KMS-11 (cell line): ENCODE measurements at regions not wholly inside any gene's neighbourhood (a gene's known extent, or its start where the extent isn't known, plus 50 kb on each side); places are given as distances from the start of the nearest gene placed in this dataset.

Experiments
- H2AFZ ChIP-seq: fragments of 200-600 bp; sonication (generic); 2 replicates; pipeline ENCODE4 v1.6.1; 2016; ENCODE audit warnings: antibody characterized with exemption, mixed run types, low read depth
- H3K27ac ChIP-seq: fragments of 200-600 bp; sonication (generic); 2 replicates; pipeline ENCODE4 v1.6.1; 2016; ENCODE audit warnings: mild to moderate bottlenecking, mixed run types
- H3K27me3 ChIP-seq: fragments of 200-600 bp; sonication (generic); 2 replicates; pipeline ENCODE4 v1.6.1; 2017; ENCODE audit warnings: mild to moderate bottlenecking, low read depth, mixed run types, moderate library complexity; ENCODE audit not compliant: insufficient read depth
- H3K36me3 ChIP-seq: fragments of 200-600 bp; sonication (generic); 2 replicates; pipeline ENCODE4 v1.6.1; 2017; ENCODE audit warnings: mild to moderate bottlenecking, mixed run types; ENCODE audit not compliant: insufficient read depth
- H3K4me1 ChIP-seq: fragments of 200-600 bp; sonication (generic); 2 replicates; pipeline ENCODE4 v1.6.1; 2016; ENCODE audit warnings: mild to moderate bottlenecking, low read depth, mixed run types; ENCODE audit not compliant: poor library complexity, severe bottlenecking
- H3K4me2 ChIP-seq: fragments of 200-600 bp; sonication (generic); 2 replicates; pipeline ENCODE4 v1.7.0; 2016; ENCODE audit warnings: mild to moderate bottlenecking, mixed run types
- H3K4me3 ChIP-seq: fragments of 200-600 bp; sonication (generic); IDR thresholded peaks from 2 replicates; pipeline ENCODE4 v1.6.1; 2017; ENCODE audit warnings: low read depth, low read length, mixed read lengths; ENCODE audit not compliant: insufficient read depth
- H3K79me2 ChIP-seq: fragments of 200-600 bp; sonication (generic); 2 replicates; pipeline ENCODE4 v1.6.1; 2016; ENCODE audit warnings: low read depth, mixed run types; ENCODE audit not compliant: insufficient read depth
- H3K9ac ChIP-seq: fragments of 200-600 bp; sonication (generic); 2 replicates; pipeline ENCODE4 v1.6.1; 2016; ENCODE audit warnings: mild to moderate bottlenecking, mixed run types
- H4K20me1 ChIP-seq: fragments of 200-600 bp; sonication (generic); 2 replicates; pipeline ENCODE4 v1.6.1; 2016; ENCODE audit warnings: mild to moderate bottlenecking, mixed run types; ENCODE audit not compliant: insufficient read depth
- TF ChIP-seq, protein P1 (sequence below): fragments of 200-600 bp; sonication (generic); conservative IDR thresholded peaks from 2 replicates; pipeline ENCODE4 v1.6.1; 2017; ENCODE audit warnings: low read depth, mild to moderate bottlenecking, antibody characterized with exemption, low read length, moderate library complexity, mixed read lengths

DNA sequence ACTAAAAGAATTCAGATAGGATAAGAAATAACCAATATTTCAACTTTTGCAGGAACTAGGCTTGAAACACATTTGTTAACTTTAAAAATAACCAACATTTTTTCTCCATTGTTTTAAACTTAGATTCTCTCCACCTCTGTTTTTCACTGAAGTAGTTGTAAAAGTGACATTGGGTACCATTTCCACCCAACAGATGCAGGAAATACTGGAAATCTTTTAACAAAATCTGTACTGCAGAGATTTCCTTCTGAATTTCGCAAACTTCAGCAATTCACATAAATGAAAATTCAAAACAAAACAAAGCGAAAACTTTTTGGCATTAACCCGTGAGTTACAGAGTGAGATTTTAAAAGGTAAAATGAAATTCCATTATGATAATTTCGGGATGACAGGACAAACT is 731.7 kb downstream of the RFPL4B start:
- Histone ChIP-seq H3K27ac (no peak overlapping the region), H3K4me3 (no peak overlapping the region), H3K36me3 (no peaks in the 10 kb centered on the region), H3K79me2 (no peaks in the 10 kb centered on the region), H3K4me2 (no peak overlapping the region), H4K20me1 (no peaks in the 10 kb centered on the region), H3K27me3 (no peaks in the 10 kb centered on the region), H3K9ac (no peak overlapping the region), H3K4me1 (no peaks in the 10 kb centered on the region), H2AFZ (no peak overlapping the region)
- TF ChIP-seq, protein P1, sequence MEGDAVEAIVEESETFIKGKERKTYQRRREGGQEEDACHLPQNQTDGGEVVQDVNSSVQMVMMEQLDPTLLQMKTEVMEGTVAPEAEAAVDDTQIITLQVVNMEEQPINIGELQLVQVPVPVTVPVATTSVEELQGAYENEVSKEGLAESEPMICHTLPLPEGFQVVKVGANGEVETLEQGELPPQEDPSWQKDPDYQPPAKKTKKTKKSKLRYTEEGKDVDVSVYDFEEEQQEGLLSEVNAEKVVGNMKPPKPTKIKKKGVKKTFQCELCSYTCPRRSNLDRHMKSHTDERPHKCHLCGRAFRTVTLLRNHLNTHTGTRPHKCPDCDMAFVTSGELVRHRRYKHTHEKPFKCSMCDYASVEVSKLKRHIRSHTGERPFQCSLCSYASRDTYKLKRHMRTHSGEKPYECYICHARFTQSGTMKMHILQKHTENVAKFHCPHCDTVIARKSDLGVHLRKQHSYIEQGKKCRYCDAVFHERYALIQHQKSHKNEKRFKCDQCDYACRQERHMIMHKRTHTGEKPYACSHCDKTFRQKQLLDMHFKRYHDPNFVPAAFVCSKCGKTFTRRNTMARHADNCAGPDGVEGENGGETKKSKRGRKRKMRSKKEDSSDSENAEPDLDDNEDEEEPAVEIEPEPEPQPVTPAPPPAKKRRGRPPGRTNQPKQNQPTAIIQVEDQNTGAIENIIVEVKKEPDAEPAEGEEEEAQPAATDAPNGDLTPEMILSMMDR, result no peak

DNA sequence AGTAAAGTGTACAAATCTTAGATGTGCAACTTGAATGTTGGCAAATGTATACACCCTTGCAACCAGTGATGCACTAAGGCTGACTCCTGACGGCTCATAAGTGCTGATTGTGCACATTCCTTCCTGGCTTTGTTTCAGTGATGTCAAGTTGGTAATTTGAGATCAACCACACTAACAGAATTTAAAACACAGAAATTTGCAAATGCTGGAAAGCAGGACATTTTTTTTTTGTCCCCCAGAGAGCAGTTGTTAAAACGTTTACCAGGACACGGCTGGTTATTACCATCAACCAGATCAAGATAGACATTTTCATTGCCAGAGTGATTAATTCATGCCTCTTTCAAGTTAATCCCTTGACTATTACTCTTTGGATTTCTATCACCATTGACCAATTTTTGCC is 735.6 kb downstream of the RFPL4B start:
- H3K4me1 ChIP-seq, result no peaks in the 10 kb centered on the region
- no peak overlapping the region for H3K4me2 ChIP-seq
- H3K36me3 ChIP-seq, result no peaks in the 10 kb centered on the region
- TF ChIP-seq, protein P1, result no peak
- no peak overlapping the region for H3K4me3 ChIP-seq
- no peaks in the 10 kb centered on the region for H4K20me1 ChIP-seq
- no peaks in the 10 kb centered on the region for H3K79me2 ChIP-seq
- H3K27ac ChIP-seq, result no peak overlapping the region
- H3K9ac ChIP-seq, result no peak overlapping the region
- H2AFZ ChIP-seq, result no peak overlapping the region
- H3K27me3 ChIP-seq, result no peaks in the 10 kb centered on the region

DNA sequence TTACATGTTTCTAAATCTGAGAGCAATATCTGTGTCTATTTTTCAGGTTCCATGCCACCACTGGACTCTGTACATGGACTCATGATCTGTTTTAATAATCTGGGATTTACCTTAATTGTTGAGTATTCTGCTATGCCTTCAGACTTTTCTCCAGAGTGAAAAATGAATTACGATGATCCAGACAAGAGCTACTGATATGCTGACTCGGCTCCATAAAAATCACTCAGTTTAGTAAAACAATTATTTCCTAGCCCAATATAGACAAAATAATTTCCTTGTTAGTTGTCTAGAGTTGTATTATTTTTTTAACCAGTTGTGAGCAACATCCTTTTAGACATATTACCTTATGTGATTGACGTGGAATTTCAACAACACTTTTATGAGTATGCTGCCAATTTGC is 736.8 kb downstream of the RFPL4B start:
- Histone ChIP-seq H3K4me1 (no peaks in the 10 kb centered on the region), H3K27me3 (no peaks in the 10 kb centered on the region), H3K9ac (no peak overlapping the region), H3K4me3 (no peak overlapping the region), H3K36me3 (no peaks in the 10 kb centered on the region), H3K79me2 (no peaks in the 10 kb centered on the region), H2AFZ (no peak overlapping the region), H3K27ac (no peak overlapping the region), H3K4me2 (no peak overlapping the region), H4K20me1 (no peaks in the 10 kb centered on the region)
- TF ChIP-seq, protein P1, result no peak

DNA sequence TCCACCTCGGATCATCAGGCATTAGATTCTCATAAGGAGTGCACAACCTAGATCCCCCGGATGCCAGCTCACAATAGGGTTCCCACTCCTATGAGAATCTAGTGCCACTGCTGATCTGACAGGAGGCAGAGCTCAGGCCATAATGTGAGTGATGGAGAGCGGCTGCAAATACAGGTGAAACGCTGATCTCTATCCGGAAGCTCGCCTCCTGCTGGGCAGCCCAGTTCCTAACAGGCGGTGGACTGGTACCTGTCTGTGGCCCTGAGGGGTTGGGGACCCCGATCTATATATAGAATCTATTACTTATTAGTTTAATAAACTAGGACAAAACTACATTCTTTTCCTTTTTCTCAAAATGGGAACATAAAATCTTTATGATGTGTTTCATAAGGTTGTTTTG is 741.9 kb downstream of the RFPL4B start:
- Histone ChIP-seq H3K4me1 (no peaks in the 10 kb centered on the region), H4K20me1 (no peaks in the 10 kb centered on the region), H3K36me3 (no peaks in the 10 kb centered on the region), H3K4me3 (no peak overlapping the region), H3K27ac (no peak overlapping the region), H3K4me2 (no peak overlapping the region), H3K79me2 (no peaks in the 10 kb centered on the region), H3K27me3 (no peaks in the 10 kb centered on the region), H2AFZ (no peak overlapping the region), H3K9ac (no peak overlapping the region)
- TF ChIP-seq, protein P1, result no peak

DNA sequence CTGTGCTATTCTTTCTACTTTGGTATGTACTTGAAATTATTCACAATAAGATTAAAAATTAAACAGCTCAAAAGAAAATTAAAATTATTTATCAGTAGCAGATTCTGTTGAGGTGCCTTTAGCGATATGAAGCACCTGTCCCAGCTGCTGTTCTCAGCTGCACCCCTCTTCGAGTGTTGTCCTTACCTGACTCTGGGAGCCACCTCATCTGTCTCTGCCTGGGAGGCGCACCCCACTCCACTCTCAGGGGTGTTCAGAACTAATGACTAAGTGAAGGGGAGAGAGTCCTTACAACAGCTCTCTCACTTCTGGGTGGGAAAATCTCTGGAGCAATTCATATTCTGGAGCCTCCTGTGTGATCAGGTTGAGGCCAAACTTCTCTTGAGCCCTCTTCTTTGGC is 745.7 kb downstream of the RFPL4B start:
- no peaks in the 10 kb centered on the region for H3K79me2 ChIP-seq
- H3K4me1 ChIP-seq, result no peaks in the 10 kb centered on the region
- no peak overlapping the region for H3K4me3 ChIP-seq
- H3K27me3 ChIP-seq, result no peaks in the 10 kb centered on the region
- H2AFZ ChIP-seq, result no peak overlapping the region
- H3K9ac ChIP-seq, result no peak overlapping the region
- no peak overlapping the region for H3K27ac ChIP-seq
- H4K20me1 ChIP-seq, result no peaks in the 10 kb centered on the region
- TF ChIP-seq, protein P1, result no peak
- no peak overlapping the region for H3K4me2 ChIP-seq
- no peaks in the 10 kb centered on the region for H3K36me3 ChIP-seq
